ENCODE measurements at regions not wholly inside any gene's neighbourhood (a gene's known extent, or its start where the extent isn't known, plus 50 kb on each side); places are given as distances from the start of the nearest gene placed in this dataset.

DNA sequence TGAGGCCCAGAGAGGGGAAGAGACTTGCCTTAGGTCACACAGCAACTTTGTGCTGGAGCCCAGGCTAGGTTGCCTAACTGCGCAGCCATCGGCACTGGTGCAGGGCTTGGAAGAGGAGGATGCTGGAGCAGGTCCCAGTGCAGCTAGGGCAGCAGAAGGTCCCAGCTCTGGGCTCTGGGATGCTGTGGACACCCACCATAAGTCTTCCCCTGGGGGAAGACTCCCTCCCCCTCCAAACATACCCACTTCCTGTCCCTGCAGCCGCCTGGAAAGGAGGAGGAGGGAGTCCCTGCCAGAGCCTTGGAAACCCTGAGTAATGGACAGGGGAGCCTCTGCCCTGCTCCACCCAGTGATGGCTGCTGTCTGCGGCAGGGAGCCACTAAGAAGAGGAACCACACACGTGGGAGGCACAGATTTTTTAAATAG is 93.6 kb downstream of the NCR2 start:
- DNase-seq (ENCODE audit: low read depth in 1 of 2, low spot score in 1 of 2): no peak

- no peak for DNase-seq (ENCODE audit: low read depth in 1 of 2, low spot score in 1 of 2)
Measured at GRCh38 chr6:41429506-41430504, 94.4 kb downstream of the NCR2 start.

DNA sequence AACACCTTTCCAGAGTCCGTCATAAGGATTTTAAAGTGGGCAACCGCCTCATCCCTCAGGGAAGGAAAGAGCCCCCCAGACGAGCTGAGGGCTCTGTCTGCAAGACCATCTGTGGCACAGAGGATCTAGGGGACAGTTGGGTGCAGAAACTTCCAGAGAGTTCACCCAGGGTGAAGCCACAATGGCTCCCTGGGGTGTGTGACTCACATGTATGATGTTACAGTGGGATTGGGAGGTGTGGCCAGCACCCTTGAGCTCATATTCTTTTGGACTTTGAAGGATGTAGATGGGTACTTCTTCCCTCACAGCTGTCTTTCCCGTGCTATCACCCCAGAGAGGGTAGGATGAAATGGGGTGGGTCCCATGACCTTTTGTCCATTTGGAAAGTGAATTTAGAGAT is 95.5 kb downstream of the NCR2 start:
- no peak for DNase-seq (ENCODE audit: low read depth in 1 of 2, low spot score in 1 of 2)

DNA sequence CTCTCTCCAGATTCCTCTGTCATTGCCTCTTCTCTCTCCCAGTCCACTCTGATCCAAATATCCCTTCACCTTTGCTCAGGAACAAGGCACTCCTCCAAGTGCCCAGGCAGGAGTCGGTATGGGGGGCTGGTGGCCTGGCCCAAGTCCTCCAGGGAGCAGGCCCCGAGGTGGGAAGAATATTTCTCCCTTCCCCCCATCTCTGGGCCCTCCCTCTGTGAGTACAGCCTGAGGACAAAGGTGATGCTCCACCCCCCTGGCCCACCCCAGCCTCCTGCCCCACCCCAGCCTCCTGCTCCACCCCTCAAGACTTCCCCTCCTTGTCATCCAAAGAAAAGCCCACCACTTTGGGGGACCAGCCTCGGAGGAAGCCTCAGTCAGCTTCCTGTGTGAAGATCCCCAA is 96.9 kb downstream of the NCR2 start:
- DNase-seq (ENCODE audit: low read depth in 1 of 2, low spot score in 1 of 2): no peak

DNA sequence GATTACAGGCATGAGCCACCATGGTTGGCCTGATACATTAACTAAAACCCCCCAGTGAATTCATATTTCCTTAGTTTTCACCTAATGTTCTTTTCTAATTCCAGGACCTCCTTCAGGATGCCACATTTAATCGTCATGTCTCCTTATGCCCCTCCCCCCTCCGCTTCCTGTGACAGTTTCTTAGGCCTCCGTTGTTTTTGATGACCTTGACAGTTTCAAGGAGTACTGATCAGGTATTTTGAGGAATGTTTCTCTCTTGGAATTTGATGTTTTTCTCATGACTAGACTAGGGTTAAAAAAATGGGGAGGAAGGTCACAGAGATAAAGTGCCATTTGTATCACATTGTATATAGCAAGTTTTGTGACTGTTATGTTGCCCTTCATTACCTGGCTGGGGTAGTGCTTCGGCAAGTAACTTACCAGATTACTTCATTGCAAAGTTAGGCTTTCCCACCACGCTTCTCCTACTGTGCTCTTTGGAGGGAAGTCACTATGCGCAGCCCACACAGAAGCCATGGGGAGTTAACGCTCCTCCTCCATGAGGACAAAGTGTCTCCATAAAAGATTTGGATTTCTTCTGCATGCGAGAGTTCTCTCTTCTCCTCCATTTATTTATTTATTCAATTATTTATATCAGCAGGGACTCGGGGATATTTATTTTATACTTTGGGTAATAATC is 99.5 kb downstream of the NCR2 start:
- DNase-seq (ENCODE audit: low read depth in 1 of 2, low spot score in 1 of 2): no peak

GRCh38 chr6:41437604-41438003 is 102.2 kb downstream of the NCR2 start:
- DNase-seq (ENCODE audit: low read depth in 1 of 2, low spot score in 1 of 2): no peak

- DNase-seq (ENCODE audit: low read depth in 1 of 2, low spot score in 1 of 2): no peak
Measured at GRCh38 chr6:41438746-41439145, 103.3 kb downstream of the NCR2 start.

DNA sequence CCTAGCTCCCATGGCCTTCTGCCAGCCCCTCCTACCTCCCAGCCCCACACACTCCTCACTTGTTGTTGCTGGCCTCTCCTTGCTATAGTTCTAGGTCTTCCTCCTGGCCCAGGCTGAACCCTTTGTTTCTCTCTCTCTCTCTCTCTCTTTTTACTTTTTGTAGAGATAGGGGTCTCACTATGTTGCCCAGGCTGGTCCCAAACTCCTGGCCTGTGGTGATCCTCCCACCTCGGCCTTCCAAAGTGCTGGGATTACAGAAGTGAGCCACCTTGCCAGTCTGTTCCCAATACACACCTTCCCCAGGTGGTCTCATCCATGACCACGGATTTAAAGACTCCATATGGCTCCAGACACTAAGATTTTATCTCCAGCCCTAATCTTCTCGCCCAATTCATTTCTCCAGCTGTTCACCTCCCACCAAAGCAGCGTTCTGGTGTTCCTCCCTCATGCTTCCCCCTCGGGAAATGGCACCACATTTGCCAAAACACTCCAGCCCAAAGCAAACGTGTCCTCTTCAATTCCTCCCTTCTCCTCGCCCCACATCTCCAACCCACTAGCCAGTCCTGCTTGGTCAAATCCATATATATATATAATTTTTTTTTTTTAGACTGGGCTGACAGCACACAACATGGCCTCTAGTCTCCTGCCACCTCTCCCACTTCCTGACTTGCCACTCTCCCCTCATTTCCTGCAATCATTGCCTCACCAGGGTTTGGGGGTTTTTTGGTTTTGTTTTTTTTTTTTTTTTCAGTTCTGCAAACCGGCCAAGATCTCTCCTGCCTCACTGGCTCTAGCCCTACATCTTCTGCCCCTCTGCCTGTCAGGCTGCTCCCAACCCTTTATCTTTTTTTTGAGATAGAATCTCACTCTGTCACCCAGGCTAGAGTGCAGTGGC is 104.4 kb downstream of the NCR2 start:
- DNase-seq (ENCODE audit: low read depth in 1 of 2, low spot score in 1 of 2): no peak

- DNase-seq (ENCODE audit: low read depth in 1 of 2, low spot score in 1 of 2): no peak
Measured at GRCh38 chr6:41440958-41441357, 105.2 kb upstream of the FOXP4 start.

DNA sequence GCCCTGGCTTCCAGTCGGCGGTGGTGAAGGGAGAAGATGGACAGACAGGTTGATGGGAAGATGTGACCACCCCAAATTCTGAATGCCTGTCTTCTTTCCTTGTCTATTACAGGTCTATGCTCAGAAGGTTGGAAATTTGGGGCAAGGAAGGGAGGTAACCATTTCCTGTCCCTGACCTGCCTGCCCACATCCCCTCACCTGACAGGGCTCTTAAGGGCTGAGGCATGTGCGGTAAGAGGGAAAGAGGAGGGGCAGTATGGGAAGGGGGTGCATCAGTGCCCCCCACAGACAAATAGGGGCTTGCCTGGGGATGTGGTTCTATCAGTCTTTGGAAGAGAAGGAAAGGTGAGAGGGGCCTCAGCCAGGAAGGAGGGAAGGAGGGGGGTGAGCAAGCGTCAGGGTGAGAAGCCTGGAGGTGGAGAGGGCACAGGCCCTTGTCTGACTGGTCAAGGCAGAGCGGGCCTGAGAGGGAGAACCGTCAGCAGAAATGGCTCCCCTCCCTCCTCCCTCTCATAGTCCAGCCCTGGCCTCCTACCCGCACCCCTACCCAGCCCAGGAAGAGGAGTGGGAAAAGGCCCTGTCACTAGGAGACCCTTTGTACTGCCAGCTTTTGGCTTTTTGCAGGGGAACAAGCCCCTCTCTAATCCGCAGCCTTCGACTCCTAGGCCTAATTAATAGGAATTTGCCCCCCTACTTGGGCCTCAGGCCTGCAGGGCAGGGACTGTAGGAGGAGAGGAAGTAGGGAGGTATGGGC is 104.4 kb upstream of the FOXP4 start:
- no peak for DNase-seq (ENCODE audit: low read depth in 1 of 2, low spot score in 1 of 2)

GRCh38 chr6:41442352-41442672 is 103.9 kb upstream of the FOXP4 start:
- no peak for DNase-seq (ENCODE audit: low read depth in 1 of 2, low spot score in 1 of 2)

DNA sequence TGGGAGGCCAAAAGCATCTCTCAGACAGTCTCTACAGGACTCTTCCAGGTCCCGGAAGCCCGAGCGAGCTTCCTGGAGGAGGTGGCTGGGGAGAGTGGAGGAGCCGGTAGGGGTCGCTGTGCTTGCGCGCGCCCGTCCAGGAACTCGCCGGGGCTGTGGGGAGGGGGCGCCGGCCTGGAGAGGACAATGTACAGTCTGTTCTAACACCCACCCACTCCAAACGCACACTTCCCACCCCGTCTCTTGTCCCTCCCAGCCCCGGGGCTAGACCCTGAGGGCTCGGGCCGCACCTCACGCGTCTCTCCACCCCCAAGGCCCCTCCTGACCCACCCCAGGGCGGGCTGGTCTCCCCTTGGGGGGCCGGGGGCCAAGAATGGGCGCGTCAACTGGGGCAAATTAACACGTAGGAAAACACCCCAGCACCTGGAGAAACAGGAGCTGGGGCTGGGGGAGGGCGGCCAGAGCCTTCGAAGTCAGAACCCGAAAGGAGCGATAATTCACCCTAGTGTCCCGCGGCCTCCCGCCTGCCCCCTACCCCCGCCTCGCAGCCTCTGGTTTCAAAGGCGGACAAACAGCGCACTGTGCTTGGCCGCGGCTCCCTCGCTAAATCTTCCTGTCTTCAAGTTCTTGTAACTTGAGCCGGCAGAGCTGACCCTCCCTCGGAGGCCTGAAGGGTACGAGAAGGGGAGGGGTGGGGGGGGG is 103.2 kb upstream of the FOXP4 start:
- DNase-seq (ENCODE audit: low read depth in 1 of 2, low spot score in 1 of 2): no peak

DNA sequence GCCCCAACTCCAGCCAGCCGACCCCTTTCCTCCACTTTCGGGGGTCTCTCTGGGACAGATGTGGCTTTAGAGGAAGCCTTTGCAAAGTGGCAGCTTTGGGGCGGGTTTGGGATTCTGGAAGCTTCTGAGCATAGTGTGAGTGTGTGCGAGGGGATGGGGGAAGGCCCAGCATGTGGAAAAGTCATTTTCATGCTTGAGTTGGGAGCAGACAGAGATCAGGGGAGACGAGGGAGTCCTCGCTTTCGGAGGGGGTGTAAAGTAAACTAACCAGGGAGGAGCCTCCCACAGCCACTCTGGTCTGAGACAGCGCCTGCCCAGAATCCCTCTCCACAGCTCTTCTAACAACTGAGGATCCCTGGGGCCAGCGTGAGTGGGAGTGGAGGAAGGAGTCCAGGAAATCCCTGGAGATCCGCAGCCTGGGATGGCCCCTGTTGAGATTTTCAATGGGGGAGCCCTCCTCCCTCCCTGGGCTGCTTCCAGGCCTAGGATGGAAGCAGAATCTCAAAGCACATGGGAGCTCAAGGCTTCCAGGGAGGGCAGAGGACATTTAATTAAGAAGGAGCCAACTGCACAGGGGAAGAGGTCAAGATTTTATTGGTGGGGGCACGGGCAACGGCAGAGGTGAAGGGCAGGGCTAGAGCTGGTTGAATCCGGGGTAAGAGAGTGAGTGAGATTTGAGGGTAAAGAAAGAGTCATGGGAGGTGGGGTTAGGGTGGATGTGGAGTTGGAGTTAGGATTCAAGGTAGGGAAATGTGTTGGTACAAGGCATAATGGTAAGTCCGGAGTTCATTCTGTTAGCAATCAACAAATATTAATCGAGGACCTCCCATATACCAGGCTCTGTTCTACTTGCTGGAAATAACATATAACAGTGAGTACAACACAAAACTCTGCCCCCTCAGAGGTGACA is 102.3 kb upstream of the FOXP4 start:
- no peak for DNase-seq (ENCODE audit: low read depth in 1 of 2, low spot score in 1 of 2)

DNA sequence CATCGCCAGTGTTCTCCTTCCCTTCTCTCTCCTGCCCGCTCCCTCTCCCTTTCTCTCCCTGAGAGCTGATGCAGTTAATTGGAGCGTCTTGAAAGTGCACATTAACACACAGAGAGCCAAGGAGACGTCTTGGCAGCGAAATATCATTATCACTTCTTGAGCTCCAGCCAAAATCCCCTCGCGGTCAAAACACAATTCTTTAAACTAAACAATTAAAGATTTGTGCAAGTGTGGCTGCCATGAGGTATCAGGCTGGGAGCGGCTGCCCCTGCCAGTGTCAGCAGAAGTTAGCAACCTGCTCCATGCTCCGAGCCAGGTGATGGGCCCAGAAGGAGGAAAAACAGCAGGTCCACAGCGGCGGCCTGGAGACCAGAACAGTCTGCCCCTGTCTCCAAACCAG is 100.9 kb upstream of the FOXP4 start:
- DNase-seq (ENCODE audit: low read depth in 1 of 2, low spot score in 1 of 2): no peak

- no peak for DNase-seq (ENCODE audit: low read depth in 1 of 2, low spot score in 1 of 2)
Measured at GRCh38 chr6:41446132-41446531, 100.0 kb upstream of the FOXP4 start.

GRCh38 chr6:41446907-41447545 is 99.2 kb upstream of the FOXP4 start:
- DNase-seq (ENCODE audit: low read depth in 1 of 2, low spot score in 1 of 2): no peak

GRCh38 chr6:41448256-41448655 is 97.9 kb upstream of the FOXP4 start:
- no peak for DNase-seq (ENCODE audit: low read depth in 1 of 2, low spot score in 1 of 2)

- DNase-seq (ENCODE audit: low read depth in 1 of 2, low spot score in 1 of 2): no peak
Measured at GRCh38 chr6:41449399-41450245, 96.6 kb upstream of the FOXP4 start.

Measured in activated T-helper 1 cell treated with anti-CD3 and anti-CD28 coated beads, Interleukin-2, amount 50 U/mL, for 16 hours (primary cell).